ENCODE measurements at regions not wholly inside any gene's neighbourhood (a gene's known extent, or its start where the extent isn't known, plus 50 kb on each side); places are given as distances from the start of the nearest gene placed in this dataset.
"Not testable (repeated sequence)": the region's sequence is repeated elsewhere in the genome, so short reads cannot be mapped to it uniquely, and the experiment has no call there.

- H3K27me3 Mint-ChIP-seq, H3K4me3 Mint-ChIP-seq, H3K36me3 Mint-ChIP-seq, H3K4me1 Mint-ChIP-seq, DNase-seq, H3K27ac Mint-ChIP-seq, H3K9me3 Mint-ChIP-seq: not testable (repeated sequence)
These were observed 2327.3 kb upstream of the TPTE start for GRCh38 chr21:8194042-8194441.

GRCh38 chr21:8197377-8198027 is 2323.9 kb upstream of the TPTE start:
- not testable (repeated sequence) for DNase-seq, H3K4me1 Mint-ChIP-seq, H3K4me3 Mint-ChIP-seq, H3K27me3 Mint-ChIP-seq, H3K27ac Mint-ChIP-seq, H3K9me3 Mint-ChIP-seq, H3K36me3 Mint-ChIP-seq

GRCh38 chr21:8205094-8205891 is 2316.1 kb upstream of the TPTE start:
- H3K36me3 Mint-ChIP-seq, H3K4me1 Mint-ChIP-seq, H3K27me3 Mint-ChIP-seq, H3K4me3 Mint-ChIP-seq, DNase-seq, H3K27ac Mint-ChIP-seq, H3K9me3 Mint-ChIP-seq: not testable (repeated sequence)

GRCh38 chr21:8205892-8206188 is 2315.5 kb upstream of the TPTE start:
- not testable (repeated sequence) for H3K4me1 Mint-ChIP-seq, H3K9me3 Mint-ChIP-seq, H3K4me3 Mint-ChIP-seq, H3K36me3 Mint-ChIP-seq, DNase-seq, H3K27me3 Mint-ChIP-seq, H3K27ac Mint-ChIP-seq

GRCh38 chr21:8212986-8213550 is 2308.3 kb upstream of the TPTE start:
- not testable (repeated sequence) for H3K4me3 Mint-ChIP-seq, H3K4me1 Mint-ChIP-seq, H3K36me3 Mint-ChIP-seq, H3K9me3 Mint-ChIP-seq, H3K27me3 Mint-ChIP-seq, H3K27ac Mint-ChIP-seq
- peak; percentile 94 for DNase-seq

GRCh38 chr21:8214539-8214938 is 2306.8 kb upstream of the TPTE start:
- not testable (repeated sequence) for DNase-seq, H3K9me3 Mint-ChIP-seq, H3K27me3 Mint-ChIP-seq, H3K4me1 Mint-ChIP-seq, H3K36me3 Mint-ChIP-seq, H3K4me3 Mint-ChIP-seq, H3K27ac Mint-ChIP-seq

- H3K27me3 Mint-ChIP-seq, H3K4me1 Mint-ChIP-seq, H3K4me3 Mint-ChIP-seq, H3K36me3 Mint-ChIP-seq, DNase-seq, H3K9me3 Mint-ChIP-seq, H3K27ac Mint-ChIP-seq: not testable (repeated sequence)
These were observed 2291.8 kb upstream of the TPTE start for GRCh38 chr21:8229366-8230150.

- not testable (repeated sequence) for H3K4me1 Mint-ChIP-seq, H3K27ac Mint-ChIP-seq, DNase-seq, H3K27me3 Mint-ChIP-seq, H3K4me3 Mint-ChIP-seq, H3K36me3 Mint-ChIP-seq, H3K9me3 Mint-ChIP-seq
These were observed 2290.1 kb upstream of the TPTE start for GRCh38 chr21:8231252-8231651.

GRCh38 chr21:8233000-8233399 is 2288.4 kb upstream of the TPTE start:
- not testable (repeated sequence) for H3K4me1 Mint-ChIP-seq, DNase-seq, H3K9me3 Mint-ChIP-seq, H3K27me3 Mint-ChIP-seq, H3K27ac Mint-ChIP-seq, H3K36me3 Mint-ChIP-seq, H3K4me3 Mint-ChIP-seq

GRCh38 chr21:8234059-8234458 is 2287.3 kb upstream of the TPTE start:
- H3K4me3 Mint-ChIP-seq, H3K4me1 Mint-ChIP-seq, H3K9me3 Mint-ChIP-seq, H3K27me3 Mint-ChIP-seq, H3K27ac Mint-ChIP-seq, DNase-seq, H3K36me3 Mint-ChIP-seq: not testable (repeated sequence)

GRCh38 chr21:8244723-8245641 is 2276.4 kb upstream of the TPTE start:
- H3K27me3 Mint-ChIP-seq, H3K4me1 Mint-ChIP-seq, H3K36me3 Mint-ChIP-seq, H3K9me3 Mint-ChIP-seq, H3K4me3 Mint-ChIP-seq, H3K27ac Mint-ChIP-seq, DNase-seq: not testable (repeated sequence)

GRCh38 chr21:8245642-8246402 is 2275.6 kb upstream of the TPTE start:
- not testable (repeated sequence) for DNase-seq, H3K27ac Mint-ChIP-seq, H3K9me3 Mint-ChIP-seq, H3K4me3 Mint-ChIP-seq, H3K4me1 Mint-ChIP-seq, H3K36me3 Mint-ChIP-seq, H3K27me3 Mint-ChIP-seq

- not testable (repeated sequence) for H3K4me3 Mint-ChIP-seq, H3K27ac Mint-ChIP-seq, DNase-seq, H3K9me3 Mint-ChIP-seq, H3K27me3 Mint-ChIP-seq, H3K4me1 Mint-ChIP-seq, H3K36me3 Mint-ChIP-seq
These were observed 2269.7 kb upstream of the TPTE start for GRCh38 chr21:8251701-8252100.

GRCh38 chr21:8255094-8255493 is 2266.3 kb upstream of the TPTE start:
- DNase-seq, H3K27me3 Mint-ChIP-seq, H3K27ac Mint-ChIP-seq, H3K9me3 Mint-ChIP-seq, H3K4me1 Mint-ChIP-seq, H3K4me3 Mint-ChIP-seq, H3K36me3 Mint-ChIP-seq: not testable (repeated sequence)
